Germinal center (tissue), 1 donor: ENCODE measurements at regions not wholly inside any gene's neighbourhood (a gene's known extent, or its start where the extent isn't known, plus 50 kb on each side); places are given as distances from the start of the nearest gene placed in this dataset.
"Not testable (repeated sequence)": the region's sequence is repeated elsewhere in the genome, so short reads cannot be mapped to it uniquely, and the experiment has no call there.

Source experiments
- DNase-seq: peaks from one replicate; pipeline ENCODE4 v3.0.0; 2012; ENCODE audit warnings: mixed read lengths, low spot score

DNA sequence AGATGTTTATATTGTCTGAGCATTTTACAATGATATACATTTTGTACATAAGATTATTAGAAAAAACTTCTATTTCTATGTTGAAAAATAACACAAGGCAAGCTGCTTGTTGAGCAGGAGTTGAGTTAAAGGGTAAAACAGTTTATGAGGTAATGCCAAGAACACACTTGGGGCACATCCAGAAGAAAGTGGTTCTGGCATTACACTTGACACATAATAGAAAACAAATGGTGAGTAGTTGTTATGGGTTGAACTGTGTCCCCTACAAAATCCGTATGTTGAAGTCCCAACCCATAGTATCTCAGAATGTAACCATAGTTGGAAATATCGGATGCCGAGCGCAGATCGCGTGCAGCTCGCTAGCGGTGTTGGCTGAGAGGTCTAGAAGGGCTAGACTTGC lies 354.3 kb upstream of the GOT2 start:
- DNase-seq: no peak

DNA sequence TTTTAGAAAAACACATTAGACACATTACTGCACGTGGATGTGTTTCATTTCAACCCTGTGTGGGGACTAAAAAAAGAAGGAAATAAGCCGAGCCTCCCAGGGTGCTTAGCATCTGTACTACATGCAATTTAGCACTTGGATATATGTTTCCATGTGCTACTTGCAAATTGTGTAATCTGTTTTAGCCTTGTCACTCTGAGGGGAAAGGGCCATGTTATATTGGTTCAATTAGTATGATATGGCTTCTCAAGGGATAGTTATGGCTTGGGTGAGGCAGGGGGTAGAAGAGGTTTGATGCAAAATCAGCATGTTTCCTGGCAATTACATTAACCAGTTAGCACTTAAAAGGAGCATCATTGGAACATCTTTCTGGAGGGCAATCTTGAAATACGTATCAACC lies 353.5 kb upstream of the GOT2 start:
- no peak for DNase-seq

DNA sequence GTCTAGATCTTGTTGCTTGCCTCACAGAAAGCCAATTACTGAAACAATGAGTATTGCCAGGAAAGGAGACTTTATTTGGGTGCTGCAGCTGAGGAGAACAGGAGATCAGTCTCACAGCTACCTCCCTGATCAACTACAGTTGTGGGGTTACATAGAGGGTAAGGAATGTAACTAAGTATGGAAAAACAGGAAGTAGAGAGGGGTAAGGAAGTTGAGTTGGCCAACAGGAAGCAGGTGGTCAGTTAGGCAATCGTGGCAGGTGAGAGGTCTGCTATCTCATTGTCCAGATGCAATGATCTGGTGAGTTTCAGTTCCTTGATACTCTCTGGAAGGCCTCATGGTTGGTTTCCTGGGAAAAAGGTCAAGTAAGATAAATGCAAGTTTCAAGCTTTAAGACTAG lies 333.1 kb upstream of the GOT2 start:
- no peak for DNase-seq

DNA sequence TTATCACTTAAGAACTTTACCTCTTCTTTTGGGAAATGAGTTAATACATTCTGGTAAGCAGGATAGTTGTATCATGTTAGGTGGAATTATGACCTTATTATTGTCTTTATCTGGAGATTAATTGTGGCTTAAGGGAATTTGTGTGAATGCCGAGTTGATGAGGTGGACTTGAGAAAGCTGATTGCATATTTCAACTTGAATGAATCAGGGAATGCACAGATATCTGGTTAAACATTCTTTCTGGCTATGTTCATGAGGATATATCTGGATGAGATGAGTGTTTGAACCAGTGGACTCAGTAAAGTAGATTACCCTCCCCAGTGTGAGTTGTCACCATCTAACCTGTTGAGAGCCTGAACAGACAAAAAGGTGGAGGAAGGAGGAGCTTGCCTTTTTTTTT lies 326.1 kb upstream of the GOT2 start:
- DNase-seq: no peak

DNA sequence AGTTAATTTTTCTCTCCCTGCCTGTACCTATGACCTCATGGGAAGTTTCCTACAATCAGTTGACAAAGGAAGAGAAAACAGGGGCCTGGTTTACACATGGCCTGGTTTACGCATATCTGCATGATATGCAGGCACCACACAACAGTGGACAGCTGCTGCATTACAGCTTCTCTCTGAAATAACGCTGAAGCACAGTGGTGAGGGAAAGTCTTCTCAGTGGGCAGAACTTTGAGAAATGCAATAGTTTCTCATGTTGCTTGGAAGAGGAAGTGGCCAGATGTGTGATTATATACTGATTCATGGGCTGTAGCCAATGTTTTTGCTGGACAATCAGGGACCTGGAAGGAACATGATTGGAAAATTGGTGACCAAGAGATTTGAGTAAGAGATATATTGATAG lies 324.1 kb upstream of the GOT2 start:
- DNase-seq: no peak

DNA sequence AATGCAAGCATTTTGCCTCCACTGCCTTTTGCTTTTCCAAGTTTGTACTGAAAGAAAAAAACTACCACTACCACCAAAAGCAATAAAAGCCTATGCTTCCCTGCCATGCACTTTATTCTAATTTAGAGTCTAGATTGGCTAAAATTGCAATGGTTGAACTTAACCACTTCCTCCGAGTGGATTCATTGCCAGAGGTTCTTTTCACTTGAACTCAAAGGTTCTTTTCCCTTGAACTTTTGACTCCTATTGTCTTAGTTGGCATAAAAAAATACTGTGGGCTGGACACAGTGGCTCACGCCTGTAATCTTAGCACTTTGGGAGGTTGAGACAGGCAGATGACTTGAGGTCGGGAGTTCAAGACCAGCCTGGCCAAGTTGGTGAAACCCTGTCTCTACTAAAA lies 319.8 kb upstream of the GOT2 start:
- no peak for DNase-seq

DNA sequence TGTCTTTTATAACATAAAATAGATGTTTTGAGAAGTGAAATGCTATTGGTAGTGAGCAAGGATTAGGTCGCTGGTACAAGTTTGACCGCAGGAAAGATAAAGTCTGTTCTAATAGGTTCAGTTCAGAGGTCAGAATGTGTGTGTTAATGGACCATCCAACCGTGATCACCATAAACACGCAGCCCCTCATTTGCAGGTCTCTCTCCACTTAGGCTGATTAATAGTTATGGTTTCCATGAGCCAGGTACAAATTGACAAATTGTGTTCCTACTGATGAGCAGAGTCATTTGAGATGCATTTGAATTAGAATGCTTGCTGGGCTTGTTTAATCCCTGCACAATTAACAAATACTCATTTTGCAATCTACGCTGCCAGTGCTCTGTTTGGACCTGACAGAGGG lies 318.1 kb upstream of the GOT2 start:
- DNase-seq: no peak

DNA sequence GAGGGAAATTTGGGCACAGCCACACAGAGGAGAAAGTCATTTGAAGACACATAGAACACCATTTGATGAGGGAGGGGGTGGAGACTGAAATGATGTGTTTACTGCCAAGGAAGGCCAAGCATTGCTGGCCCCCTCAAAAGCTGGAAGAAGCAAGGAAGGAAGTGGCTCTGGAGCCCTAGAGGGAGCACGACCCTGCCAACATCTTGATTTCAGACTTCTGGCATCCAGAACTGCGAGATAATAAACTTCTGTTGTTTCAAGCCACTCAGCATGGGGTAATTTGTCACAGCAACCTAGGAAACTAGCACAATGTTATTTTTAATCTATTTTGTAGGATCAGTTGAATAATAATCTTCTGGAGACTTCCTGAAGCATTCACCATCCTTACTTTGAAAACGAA lies 314.8 kb upstream of the GOT2 start:
- DNase-seq: no peak

DNA sequence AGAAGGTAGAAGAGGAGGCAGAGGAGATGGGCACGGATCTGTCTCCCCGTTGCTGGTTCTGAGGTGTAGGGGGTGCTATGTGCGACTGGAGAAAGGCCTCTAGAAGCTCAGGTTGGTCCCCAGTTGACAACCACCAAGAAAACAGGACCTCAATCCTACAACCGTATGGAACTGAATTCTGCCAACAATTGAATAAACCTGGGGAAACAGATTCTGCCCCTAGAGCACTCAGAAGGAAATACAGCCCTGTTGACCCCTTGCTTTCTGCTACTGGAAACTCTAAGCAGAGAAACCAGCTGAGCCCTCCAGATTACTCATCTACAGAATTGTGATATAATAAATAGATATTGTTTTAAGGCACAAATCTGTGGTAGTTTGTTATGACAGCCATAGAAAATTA lies 313.0 kb upstream of the GOT2 start:
- no peak for DNase-seq

DNA sequence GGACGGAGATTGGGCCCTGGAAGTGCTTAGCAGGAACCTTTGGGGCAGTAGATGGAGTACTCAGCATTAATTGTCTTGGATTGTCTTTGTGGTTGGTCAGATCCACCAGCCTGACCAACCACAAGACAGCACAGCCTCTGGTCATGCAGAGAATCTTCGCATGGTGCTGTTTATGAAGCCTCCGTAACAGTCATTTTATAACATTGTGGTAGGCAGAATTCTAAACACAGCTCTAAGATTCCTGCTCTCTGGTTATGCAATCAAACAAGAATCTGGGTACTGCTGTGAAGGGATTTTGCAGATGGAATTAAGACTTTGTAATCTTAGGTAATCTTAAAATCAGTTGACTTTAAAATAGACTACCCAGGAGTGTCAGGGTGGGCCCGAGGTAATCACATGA lies 312.2 kb upstream of the GOT2 start:
- DNase-seq: no peak

DNA sequence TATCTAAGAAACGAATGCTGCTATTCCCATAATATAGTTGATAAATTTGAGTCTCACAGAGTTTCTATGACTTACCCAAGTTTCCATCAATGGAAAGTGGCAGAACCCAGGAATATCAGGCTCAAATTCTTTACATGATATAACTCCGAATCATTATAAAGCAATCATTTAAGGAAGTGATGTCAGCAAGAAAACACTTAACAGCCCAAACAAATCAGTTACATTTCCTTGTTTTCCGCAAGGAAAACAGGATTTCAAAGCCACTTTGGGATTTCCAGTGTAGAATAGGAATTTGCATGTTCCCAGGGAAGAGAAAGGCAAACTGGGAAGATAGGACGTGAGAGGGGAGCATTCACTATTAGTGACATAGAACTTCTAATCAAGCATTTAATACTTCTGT lies 311.4 kb upstream of the GOT2 start:
- no peak for DNase-seq

DNA sequence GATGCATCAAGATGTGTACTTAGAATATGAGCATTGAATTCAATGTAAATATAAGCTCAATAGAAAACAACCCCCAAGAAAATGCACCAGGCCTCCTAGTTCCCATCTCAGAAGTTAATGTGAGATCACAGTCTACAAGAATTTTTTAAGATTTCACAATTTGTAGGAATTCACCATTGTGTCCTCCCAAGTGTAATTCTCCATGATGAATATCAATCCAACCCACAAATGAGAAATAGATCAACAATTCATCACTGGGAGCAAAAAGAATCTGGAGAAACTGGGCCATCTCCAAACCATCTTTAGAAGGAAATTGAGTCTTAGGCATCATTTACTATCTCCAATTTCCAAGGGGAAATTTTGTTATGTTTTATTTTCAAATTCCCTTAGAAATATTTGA lies 310.5 kb upstream of the GOT2 start:
- DNase-seq: no peak

DNA sequence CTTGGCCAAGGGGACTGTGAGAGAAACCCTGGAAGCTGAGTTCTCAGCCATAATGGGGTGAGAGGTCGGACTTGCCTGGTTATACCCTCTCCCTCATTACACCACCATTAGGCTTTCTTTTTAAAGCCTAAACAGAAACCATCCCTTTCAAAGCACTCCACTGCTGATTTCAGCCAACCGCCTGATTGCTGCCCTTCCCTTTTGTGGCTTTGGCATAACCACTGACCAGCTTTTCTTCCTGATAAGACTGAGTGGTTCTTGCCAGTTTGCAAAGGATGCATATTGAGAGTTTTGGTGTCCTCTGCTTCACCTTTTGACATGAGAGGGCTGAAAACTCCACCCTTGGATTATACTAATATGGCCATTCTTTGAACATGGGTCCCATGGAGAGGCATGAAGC lies 308.2 kb upstream of the GOT2 start:
- no peak for DNase-seq

DNA sequence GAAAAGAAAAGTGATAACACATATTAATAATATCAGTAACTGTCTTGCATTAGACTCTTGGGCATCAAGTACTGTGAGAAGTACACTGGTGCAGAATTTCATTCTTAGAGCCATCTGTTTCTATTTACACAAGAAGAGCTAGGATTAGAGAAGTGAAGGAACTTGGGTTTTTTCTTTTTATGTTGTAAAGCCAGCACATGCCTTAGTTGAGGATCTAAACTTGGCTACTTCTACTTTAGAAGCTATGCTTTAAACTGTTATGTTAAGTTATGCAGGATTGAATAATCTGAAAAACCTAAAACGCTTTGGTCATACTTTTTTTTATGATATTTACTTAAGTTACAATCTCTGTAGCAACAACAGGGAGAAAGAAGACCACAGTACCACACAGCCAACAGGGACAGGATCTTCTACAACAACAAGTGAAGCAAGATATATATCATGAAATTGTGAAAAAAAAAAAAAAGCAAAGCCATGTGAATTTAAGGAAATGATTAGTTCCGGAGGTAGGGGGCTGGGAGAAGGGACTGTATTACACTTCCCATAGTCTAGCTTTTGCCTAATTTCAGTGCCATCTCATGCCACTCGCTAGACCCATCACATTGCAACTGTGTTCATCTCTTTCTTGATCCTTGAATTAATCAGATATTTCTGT lies 305.1 kb upstream of the GOT2 start:
- no peak for DNase-seq

DNA sequence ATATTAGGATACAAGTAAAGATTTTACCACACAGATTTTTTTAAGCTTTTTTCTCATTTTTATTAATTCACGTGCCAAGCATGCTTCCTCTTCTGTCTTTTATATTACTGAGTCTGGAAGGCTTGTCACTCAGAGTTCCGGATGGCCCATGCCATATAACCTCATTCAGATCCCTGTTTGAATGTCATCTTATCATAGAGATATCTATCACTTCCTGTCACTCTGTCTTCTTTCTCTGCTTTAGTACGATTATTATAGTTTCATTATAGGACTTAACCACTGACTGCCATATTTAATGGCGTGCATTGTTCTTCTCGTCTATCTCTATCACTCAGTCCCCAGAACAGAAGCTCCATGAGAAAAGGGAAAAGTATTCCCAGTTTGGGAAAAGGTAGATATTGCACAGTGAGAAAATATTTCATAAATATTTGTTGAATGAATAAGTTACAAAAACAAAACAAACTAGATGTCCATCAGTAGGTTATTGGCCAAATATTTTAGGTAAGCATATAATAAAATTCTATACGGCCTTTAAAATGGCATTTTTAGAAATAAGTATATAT lies 296.9 kb upstream of the GOT2 start:
- DNase-seq: no peak

DNA sequence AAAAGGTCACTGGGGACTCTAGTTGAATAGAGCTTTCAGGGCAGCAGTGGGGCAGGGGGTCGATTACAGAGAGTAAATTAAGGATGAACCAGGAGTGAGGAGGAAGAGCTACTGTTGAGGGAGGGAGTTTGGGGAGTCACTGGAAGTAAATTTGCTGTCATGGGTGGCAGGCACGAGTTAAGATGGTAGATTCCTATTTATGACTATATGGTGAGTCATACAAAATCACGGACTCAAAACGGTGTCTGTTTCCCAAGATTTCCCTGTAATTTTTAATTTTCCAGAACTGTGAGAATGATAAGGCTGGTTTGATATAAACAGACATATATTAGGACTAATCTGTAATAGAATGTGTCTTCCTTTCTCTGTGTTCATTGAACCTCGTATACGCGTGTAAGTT lies 287.6 kb upstream of the GOT2 start:
- DNase-seq: no peak

DNA sequence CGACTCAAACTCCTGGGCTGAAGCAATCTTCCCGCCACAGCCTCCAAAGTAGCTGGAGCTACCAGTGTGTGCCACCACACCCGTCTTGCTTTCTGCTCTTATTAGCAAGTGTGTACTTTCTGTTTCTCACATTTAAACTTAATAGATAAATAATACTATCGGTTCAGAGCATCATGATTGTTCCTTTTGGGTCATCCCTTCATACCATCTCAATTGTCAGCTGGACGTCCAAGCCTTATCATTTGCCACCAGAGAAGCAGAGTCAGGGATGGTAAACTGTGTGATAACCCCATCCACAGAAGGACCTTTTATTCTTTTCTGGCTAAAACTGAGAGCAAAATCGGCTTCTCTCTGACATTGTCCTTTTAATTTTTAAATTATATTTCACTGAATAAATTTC lies 279.8 kb upstream of the GOT2 start:
- no peak for DNase-seq

DNA sequence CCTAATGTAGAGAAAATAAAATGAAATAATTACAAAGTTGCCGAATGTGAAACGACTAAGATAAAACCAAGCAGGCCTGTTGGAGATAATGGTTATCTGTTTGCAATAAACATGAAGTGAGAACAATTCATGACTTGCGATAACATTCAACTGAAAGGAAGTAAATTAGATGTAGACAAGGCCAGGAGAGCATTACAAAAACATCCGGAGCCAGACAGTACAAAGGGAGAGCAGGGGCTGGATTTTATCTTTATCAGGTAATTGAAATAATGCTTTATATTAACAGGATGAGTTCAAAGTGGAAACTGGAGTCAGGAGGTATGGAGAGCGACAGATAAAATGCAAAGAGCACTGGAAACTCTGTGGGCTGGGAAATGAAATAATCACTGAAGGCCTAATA lies 265.6 kb upstream of the GOT2 start:
- DNase-seq: no peak

DNA sequence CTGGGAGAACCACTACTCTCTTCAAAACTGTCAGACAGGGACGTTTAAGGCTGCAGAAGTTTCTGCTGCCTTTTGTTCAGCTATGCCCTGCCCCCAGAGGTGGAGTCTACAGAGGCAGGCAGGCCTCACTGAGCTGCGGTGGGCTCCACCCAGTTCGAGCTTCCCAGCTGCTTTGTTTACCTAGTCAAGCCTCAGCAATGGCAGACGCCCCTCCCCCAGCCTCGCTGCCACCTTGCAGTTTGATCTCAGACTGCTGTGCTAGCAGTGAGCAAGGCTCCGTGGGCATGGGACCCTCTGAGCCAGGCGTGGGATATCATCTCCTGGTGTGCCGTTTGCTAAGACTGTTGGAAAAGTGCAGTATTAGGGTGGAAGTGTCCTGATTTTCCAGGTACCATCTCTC lies 258.6 kb upstream of the GOT2 start:
- DNase-seq: not testable (repeated sequence)

DNA sequence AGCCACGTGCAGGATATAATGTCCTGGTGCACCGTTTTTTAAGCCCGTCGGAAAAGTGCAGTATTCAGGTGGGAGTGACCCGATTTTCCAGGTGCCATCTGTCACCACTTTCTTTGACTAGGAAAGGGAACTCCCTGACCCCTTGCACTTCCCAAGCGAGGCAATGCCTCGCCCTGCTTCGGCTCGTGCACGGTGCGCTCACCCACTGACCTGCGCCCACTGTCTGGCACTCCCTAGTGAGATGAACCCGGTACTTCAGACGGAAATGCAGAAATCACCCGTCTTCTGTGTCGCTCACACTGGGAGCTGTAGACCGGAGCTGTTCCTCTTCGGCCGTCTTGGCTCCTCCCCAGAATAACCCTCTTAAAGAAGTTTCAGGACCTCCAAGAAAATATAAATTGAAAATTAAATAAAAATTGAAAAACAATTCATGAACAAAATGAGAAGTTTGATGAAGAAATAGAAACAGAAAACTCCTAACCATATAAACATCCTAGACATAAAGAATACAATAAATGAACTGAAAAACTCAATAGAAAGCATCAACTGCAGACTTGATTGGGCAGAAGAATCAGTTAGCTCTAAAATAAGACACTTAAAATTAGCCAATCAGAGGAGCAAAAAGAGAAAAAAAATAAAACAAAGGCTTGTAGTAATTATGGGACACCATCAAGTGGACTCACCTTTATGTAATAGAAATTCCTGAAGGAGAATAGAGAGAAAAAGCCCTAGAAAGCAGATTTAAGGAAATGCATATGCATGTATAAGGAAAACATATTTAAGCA lies 249.3 kb upstream of the GOT2 start:
- DNase-seq: not testable (repeated sequence)

DNA sequence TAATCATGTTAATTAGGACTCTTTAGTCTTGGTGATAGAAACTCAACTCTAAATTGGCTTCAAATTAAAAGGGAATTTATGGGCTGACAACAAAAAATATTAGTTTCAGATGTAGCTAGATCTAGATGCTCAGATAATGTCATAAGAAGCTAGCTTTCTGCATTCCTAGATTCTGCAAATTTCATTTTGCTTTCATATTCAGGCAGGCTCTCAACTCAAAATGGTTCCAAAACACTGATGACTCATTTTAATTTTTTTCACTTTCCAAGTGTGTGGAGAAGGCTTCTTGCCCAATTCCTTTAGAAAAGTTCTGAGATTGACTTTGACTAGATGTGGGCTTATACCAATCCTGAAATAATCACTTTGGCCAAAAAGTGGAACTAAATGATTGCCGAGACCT lies 236.7 kb upstream of the GOT2 start:
- no peak for DNase-seq

DNA sequence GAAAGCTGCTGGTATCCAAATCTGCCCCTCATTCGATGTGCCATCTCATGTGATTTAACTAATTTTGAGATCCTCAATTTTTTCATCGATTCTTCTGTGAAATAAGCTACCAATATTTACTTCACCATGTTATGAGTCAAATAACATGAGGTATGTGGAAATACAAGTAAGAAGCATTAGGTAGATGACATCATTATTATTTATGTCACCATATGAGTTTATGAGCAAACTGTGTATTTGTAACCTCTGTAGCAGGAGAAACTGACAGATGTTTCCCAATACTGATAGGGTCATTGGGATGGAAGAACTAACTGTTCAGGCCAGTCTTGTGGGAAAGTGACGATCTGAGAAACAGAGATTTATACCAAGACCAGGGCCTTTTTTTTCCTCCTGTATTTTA lies 229.4 kb upstream of the GOT2 start:
- DNase-seq: no peak

DNA sequence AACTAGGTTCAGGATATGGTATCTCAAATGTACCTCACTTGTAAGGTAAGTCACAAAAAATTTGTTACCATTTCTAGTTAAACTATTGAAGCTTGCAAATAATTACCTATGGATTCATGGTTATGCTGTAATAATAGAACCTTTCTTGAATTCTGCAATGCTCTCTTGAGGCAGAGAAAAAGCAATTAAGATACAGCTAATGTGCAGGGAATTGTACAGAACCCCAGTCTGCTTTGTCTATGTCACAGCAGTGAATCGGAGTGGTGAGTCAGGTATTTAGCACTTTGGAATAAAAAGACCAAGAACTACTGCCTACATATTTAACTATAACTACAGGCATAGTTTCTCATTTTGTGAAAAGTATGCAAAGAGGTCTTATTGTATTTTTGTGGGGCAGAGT lies 228.7 kb upstream of the GOT2 start:
- DNase-seq: no peak

DNA sequence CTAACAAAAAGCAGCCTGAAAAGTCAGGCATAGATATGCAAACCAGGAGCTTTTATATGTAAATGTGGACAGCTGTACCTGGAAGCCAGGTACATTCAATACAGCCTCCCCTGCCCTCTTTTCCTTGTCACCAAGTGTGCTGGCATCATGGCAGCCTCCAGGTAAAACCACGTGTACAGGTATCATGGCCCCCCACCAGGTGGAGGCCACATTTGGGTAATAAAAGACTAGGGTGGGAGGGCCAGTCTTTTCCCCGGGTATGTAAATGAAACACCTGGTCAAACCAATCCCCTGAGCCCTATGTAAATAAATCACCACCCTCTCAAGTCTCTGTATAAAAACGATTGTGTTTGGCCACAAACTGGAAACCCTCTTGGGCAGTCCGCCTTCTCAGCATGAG lies 226.4 kb upstream of the GOT2 start:
- no peak for DNase-seq
